ENCODE measurements at regions not wholly inside any gene's neighbourhood (a gene's known extent, or its start where the extent isn't known, plus 50 kb on each side); places are given as distances from the start of the nearest gene placed in this dataset.

DNA sequence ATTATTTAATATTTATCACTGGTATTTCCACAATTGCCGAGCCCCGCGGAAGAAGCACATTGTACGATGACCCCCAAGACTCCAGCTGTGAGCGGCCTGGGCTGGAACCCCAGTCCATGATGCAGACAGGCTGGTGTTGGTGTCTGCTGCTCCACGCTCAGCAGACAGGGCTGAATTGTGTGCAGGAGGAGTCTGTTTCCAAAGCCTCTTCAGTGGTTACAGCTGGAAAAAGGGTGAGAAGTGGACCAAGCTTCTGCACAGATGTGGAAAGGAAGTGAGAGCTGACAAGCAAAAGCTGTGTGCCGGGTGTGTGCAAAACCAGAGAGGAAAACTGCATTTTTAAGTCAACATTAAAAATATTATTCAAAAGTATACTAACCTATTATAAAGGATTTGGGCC, 500.4 kb downstream of the GALR1 start:
- no peaks in the 10 kb centered on the region for H3K36me3 ChIP-seq
- TF ChIP-seq, protein P1, sequence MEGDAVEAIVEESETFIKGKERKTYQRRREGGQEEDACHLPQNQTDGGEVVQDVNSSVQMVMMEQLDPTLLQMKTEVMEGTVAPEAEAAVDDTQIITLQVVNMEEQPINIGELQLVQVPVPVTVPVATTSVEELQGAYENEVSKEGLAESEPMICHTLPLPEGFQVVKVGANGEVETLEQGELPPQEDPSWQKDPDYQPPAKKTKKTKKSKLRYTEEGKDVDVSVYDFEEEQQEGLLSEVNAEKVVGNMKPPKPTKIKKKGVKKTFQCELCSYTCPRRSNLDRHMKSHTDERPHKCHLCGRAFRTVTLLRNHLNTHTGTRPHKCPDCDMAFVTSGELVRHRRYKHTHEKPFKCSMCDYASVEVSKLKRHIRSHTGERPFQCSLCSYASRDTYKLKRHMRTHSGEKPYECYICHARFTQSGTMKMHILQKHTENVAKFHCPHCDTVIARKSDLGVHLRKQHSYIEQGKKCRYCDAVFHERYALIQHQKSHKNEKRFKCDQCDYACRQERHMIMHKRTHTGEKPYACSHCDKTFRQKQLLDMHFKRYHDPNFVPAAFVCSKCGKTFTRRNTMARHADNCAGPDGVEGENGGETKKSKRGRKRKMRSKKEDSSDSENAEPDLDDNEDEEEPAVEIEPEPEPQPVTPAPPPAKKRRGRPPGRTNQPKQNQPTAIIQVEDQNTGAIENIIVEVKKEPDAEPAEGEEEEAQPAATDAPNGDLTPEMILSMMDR (IDR thresholded peaks at IDR 0.05) = no peak
- no peak for TF ChIP-seq POLR2A (IDR thresholded peaks at IDR 0.05)
- H3K27ac ChIP-seq = no peak overlapping the region
- no peak for DNase-seq
- no peaks in the 10 kb centered on the region for H3K4me1 ChIP-seq
- H3K4me3 ChIP-seq = no peak overlapping the region
- H3K27me3 ChIP-seq = no peaks in the 10 kb centered on the region
- no peaks in the 10 kb centered on the region for H3K9me3 ChIP-seq

- DNase-seq = no peak
- no peaks in the 10 kb centered on the region for H3K36me3 ChIP-seq
- H3K4me3 ChIP-seq = no peak overlapping the region
- TF ChIP-seq, protein P1 (IDR thresholded peaks at IDR 0.05) = no peak
- TF ChIP-seq POLR2A (IDR thresholded peaks at IDR 0.05) = no peak
- H3K27me3 ChIP-seq = no peaks in the 10 kb centered on the region
- H3K27ac ChIP-seq = no peak overlapping the region
- no peaks in the 10 kb centered on the region for H3K4me1 ChIP-seq
- H3K9me3 ChIP-seq = no peaks in the 10 kb centered on the region
Observed at GRCh38 chr18:77754475-77755044, 504.9 kb downstream of the GALR1 start.

DNA sequence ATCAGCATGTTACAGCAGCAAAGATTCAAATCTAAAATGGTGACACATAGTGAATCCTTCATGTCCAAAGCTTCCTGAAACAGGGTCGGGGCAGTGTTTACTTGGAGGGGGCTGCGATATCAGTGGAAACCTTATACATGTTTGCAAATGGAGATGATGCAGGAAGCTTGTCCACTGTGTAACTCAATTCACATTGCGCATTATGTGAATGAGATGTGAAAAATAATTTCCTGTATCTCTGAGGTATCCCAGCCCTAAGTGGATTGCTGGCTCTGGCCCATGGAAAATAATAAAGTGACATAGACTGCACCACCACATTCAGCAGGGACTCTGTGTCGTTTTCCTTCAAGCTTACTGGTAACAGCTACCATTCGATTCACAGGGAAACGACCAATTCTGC, 505.5 kb downstream of the GALR1 start:
- TF ChIP-seq POLR2A (IDR thresholded peaks at IDR 0.05) = no peak
- TF ChIP-seq, protein P1 (IDR thresholded peaks at IDR 0.05) = no peak
- DNase-seq = no peak
- Histone ChIP-seq H3K27me3 (no peaks in the 10 kb centered on the region), H3K9me3 (no peaks in the 10 kb centered on the region), H3K4me1 (no peaks in the 10 kb centered on the region), H3K27ac (no peak overlapping the region), H3K36me3 (no peaks in the 10 kb centered on the region), H3K4me3 (no peak overlapping the region)

DNA sequence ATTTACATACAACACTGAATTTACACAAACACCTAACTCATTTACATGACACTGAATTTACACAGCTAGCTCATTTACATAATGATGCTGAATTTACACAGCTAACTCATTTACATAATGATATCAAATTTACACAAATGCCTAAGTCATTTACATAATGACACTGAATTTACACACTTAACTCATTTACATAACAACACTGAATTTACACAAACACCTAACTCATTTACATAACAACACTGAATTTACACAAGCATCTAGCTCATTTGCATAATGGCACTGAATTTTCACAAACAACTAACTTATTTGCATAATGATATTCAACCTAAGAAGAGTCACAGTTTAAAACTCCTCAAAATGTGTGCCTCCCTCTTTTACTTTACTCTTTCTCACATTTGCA, 511.7 kb downstream of the GALR1 start:
- Histone ChIP-seq H3K27me3 (no peaks in the 10 kb centered on the region), H3K36me3 (no peaks in the 10 kb centered on the region), H3K4me1 (no peaks in the 10 kb centered on the region), H3K9me3 (no peaks in the 10 kb centered on the region), H3K27ac (no peak overlapping the region), H3K4me3 (no peak overlapping the region)
- TF ChIP-seq POLR2A (IDR thresholded peaks at IDR 0.05) = no peak
- TF ChIP-seq, protein P1 (IDR thresholded peaks at IDR 0.05) = no peak
- no peak for DNase-seq

GRCh38 chr18:77762014-77762413, 512.4 kb downstream of the GALR1 start:
- H3K36me3 ChIP-seq = no peaks in the 10 kb centered on the region
- H3K4me3 ChIP-seq = no peak overlapping the region
- H3K27ac ChIP-seq = no peak overlapping the region
- H3K9me3 ChIP-seq = no peaks in the 10 kb centered on the region
- no peak for TF ChIP-seq POLR2A (IDR thresholded peaks at IDR 0.05)
- TF ChIP-seq, protein P1 (IDR thresholded peaks at IDR 0.05) = no peak
- no peaks in the 10 kb centered on the region for H3K4me1 ChIP-seq
- no peaks in the 10 kb centered on the region for H3K27me3 ChIP-seq
- no peak for DNase-seq

DNA sequence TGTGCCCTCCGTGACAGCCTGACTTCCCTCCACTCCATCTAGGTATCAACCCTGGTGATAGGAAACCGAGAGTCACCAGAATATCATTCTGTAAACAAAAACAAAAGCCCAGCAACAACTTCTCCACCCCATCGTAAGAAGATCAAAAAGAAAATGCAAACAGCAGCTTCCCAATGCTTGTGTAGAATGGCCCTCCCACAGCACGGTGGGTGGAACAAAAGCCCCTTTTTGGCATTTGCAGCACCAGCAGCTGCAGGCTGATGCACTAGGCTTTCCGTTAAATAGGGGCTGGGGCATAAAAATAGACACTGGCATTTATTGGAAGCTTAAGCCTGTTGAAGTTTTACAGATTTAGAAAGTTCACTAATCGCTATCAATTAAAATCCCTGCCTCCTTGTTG, 513.0 kb downstream of the GALR1 start:
- Histone ChIP-seq H3K27me3 (no peaks in the 10 kb centered on the region), H3K9me3 (no peaks in the 10 kb centered on the region), H3K27ac (no peak overlapping the region), H3K4me3 (no peak overlapping the region), H3K36me3 (no peaks in the 10 kb centered on the region), H3K4me1 (no peaks in the 10 kb centered on the region)
- no peak for DNase-seq
- no peak for TF ChIP-seq POLR2A (IDR thresholded peaks at IDR 0.05)
- TF ChIP-seq, protein P1 (IDR thresholded peaks at IDR 0.05) = no peak
